Skeletal muscle tissue (tissue), 3 donors: ENCODE measurements at regions not wholly inside any gene's neighbourhood (a gene's known extent, or its start where the extent isn't known, plus 50 kb on each side); places are given as distances from the start of the nearest gene placed in this dataset.

Experiments
- H3K27ac ChIP-seq: one replicate; pipeline ENCODE4 v1.7.0; 2013; ENCODE audit warnings: mild to moderate bottlenecking, low read depth, low read length, inconsistent platforms
- H3K27me3 ChIP-seq, 3 donors: one replicate each; pipeline ENCODE4 v1.7.0; 2013; ENCODE audit warnings: low read length in 3 of 3; ENCODE audit not compliant: control insufficient read depth in 3 of 3, insufficient read depth in 3 of 3
- H3K36me3 ChIP-seq, 3 donors: one replicate each; pipeline ENCODE4 v1.7.0; 2013; ENCODE audit warnings: low read length in 3 of 3; ENCODE audit not compliant: control insufficient read depth in 3 of 3, insufficient read depth in 3 of 3
- H3K4me1 ChIP-seq, 3 donors: one replicate each; pipeline ENCODE4 v1.7.0; 2013; ENCODE audit warnings: low read length in 3 of 3, mild to moderate bottlenecking in 3 of 3; ENCODE audit not compliant: control insufficient read depth in 3 of 3, insufficient read depth in 3 of 3
- H3K4me3 ChIP-seq, 3 donors: one replicate each; pipeline ENCODE4 v1.7.0; 2013; ENCODE audit warnings: low read length in 3 of 3
- H3K9ac ChIP-seq, 3 donors: one replicate each; pipeline ENCODE4 v1.7.0; 2013; ENCODE audit warnings: low read length in 3 of 3, mild to moderate bottlenecking in 3 of 3, moderate library complexity in 2 of 3, low read depth in 1 of 3
- H3K9me3 ChIP-seq, 3 donors: one replicate each; pipeline ENCODE4 v1.7.0; 2013; ENCODE audit warnings: low read length in 3 of 3; ENCODE audit not compliant: control insufficient read depth in 3 of 3
- donor health status: Osteomylitis.

DNA sequence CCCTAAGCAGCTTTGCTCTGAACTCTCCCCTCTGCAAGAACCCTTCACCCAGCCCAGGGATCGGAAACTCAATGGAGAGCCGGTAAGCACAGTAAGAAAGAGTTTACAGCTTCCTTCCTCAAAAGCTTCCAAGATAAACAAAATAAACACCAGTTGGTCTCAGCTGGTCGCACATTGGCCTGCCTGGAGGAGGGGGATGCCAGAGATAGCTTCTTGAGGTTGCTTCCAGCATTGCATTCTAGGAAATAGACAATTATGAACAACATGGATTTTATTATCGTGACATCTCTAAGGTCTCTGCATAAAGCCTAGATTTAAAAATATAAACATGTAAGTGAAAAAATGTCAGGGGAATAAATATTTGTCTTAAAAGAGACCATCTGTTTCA, 141.5 kb upstream of the PKDCC start:
- no peaks in the 10 kb centered on the region for H3K27me3 ChIP-seq
- no peak overlapping the region for H3K9ac ChIP-seq
- H3K36me3 ChIP-seq, result no peaks in the 10 kb centered on the region
- no peaks in the 10 kb centered on the region for H3K4me1 ChIP-seq
- H3K9me3 ChIP-seq, result no peaks in the 10 kb centered on the region
- H3K27ac ChIP-seq, result no peak overlapping the region
- no peak overlapping the region for H3K4me3 ChIP-seq

DNA sequence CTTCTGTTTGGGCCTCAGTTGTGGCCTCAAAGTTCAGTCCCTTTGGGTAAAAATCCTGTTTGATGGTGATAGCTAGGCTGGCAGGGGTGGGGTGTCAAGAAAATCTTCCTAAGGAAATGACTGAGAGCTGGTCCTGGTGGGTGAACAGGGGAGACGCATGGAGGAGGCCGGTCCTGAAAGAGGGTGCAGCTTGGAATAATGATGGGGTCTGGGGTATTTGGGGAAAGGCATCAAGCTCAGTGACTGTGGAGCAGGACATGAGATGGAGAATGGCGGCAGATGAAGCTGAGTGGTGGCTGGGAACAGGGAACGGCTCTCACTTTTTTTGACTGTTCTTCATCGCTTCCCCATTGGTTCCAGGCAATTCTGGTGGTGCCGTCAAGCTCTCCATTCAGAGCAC, 140.7 kb upstream of the PKDCC start:
- no peaks in the 10 kb centered on the region for H3K9me3 ChIP-seq
- H3K9ac ChIP-seq, result no peak overlapping the region
- no peaks in the 10 kb centered on the region for H3K36me3 ChIP-seq
- H3K4me1 ChIP-seq, result peaks cover under 1 to 3% (median 3%) of the 10 kb centered on the region in 3 donors
- H3K4me3 ChIP-seq, result no peak overlapping the region
- H3K27ac ChIP-seq, result no peak overlapping the region
- H3K27me3 ChIP-seq, result no peaks in the 10 kb centered on the region

DNA sequence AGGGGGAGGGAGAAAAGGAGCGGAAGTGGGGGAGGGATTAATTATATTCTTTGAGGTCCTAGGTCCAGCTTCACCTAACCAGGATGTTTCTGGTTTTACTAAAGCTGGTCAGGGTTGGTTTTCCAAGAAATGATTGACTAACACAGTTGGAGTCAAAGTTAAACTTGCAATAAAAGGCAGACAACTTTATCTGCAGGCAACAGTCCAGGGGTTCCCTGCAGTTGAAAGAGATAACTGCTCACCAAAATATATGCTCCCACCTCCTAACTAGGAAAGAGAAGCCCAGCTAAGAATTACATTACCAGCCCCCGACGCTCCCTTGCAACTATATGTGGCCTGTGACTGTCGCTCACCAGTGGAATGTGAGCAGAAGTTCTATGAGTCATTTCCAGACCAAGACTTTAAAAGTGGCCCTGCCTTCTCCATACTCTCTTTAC, 140.0 kb upstream of the PKDCC start:
- Histone ChIP-seq H3K36me3 (no peaks in the 10 kb centered on the region), H3K27ac (no peak overlapping the region), H3K9me3 (no peaks in the 10 kb centered on the region), H3K9ac (no peak overlapping the region), H3K4me1 (peaks cover 4 to 10% (median 9%) of the 10 kb centered on the region in 3 donors), H3K27me3 (no peaks in the 10 kb centered on the region), H3K4me3 (no peak overlapping the region)

DNA sequence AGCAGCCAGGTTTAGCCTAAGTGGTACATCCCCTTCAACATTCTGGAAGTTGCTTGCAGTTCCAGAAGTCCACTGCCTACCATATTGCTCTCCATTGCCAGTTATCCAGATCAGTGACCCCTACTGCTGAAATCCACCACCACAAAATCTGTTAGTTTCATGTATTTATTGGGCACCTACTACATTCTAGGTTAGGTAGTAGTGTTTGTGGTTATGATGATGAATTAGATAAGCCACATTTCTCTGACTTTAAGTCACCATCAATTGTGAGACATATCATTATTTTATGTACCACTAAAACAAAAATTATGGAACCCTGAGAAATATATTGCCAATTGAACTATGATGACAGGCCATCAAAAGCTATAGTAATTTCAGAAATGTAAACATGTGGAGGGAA, 139.5 kb upstream of the PKDCC start:
- Histone ChIP-seq H3K36me3 (no peaks in the 10 kb centered on the region), H3K27ac (no peak overlapping the region), H3K9me3 (no peaks in the 10 kb centered on the region), H3K9ac (no peak overlapping the region), H3K27me3 (no peaks in the 10 kb centered on the region), H3K4me3 (no peak overlapping the region), H3K4me1 (peaks cover 8 to 14% (median 11%) of the 10 kb centered on the region in 3 donors)

DNA sequence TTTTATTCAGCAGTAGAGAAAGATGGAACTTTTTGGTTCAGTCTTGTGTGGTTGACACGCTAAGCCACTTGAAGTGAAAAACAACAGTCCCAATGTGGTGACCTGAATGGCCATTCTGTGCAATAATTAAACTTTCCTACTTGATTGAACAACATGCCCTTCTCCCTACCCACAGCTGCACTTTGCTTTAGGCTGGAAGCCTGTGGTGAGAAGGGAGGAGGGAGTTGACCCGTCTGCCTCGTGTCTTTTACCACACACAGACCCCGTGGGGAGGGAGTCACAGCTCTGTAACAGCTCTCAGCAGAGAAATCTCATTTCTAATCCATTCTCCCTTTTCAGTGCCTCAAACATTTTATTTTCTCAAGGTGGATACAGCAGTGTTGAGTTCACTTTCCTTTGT, 138.2 kb upstream of the PKDCC start:
- Histone ChIP-seq H3K27me3 (no peaks in the 10 kb centered on the region), H3K36me3 (no peaks in the 10 kb centered on the region), H3K9me3 (no peaks in the 10 kb centered on the region), H3K4me3 (no peak overlapping the region), H3K9ac (no peak overlapping the region), H3K4me1 (peaks cover 8 to 20% (median 11%) of the 10 kb centered on the region in 3 donors), H3K27ac (no peak overlapping the region)

DNA sequence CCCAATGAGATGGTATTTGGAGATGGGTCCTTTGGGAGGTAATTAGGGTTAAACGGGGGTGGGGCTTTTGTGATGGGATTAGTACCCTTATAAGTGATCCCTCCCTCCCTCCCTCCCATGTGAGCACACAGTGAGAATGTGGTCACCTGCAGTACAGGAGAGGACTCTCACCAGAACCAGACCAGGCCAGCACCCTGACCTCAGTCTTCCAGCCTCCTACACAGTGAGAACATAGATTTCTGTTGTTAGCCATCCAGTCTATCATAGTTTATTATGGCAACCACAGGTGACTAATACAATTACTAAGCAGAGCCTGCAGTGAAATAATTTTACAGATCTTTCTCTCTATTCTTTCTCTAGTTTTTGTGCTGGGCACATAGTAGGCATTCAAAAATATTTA, 137.7 kb upstream of the PKDCC start:
- Histone ChIP-seq H3K4me3 (no peak overlapping the region), H3K9ac (no peak overlapping the region), H3K27ac (no peak overlapping the region), H3K27me3 (no peaks in the 10 kb centered on the region), H3K9me3 (no peaks in the 10 kb centered on the region), H3K4me1 (peaks cover 8 to 20% (median 11%) of the 10 kb centered on the region in 3 donors), H3K36me3 (no peaks in the 10 kb centered on the region)

DNA sequence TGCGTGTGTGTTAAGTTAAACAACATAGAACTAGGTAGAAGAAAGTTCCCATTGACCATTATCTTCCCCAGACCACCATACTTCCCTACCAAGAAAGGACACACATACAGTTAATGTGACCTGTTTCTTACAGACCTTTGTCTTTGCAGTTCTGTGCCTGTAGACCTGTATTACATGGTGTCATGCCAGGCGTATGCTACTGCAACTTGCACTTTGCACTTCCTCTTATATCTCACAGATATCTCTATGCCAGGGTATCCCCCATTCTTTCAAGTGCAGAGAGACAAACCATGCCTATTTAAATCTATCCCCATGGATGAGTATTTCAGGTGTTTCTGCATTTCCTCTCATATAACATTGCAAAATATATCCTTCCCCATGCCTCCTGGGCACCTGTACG, 136.8 kb upstream of the PKDCC start:
- no peak overlapping the region for H3K27ac ChIP-seq
- H3K36me3 ChIP-seq, result no peaks in the 10 kb centered on the region
- H3K4me1 ChIP-seq, result peaks cover 8 to 20% (median 11%) of the 10 kb centered on the region in 3 donors
- no peak overlapping the region for H3K9ac ChIP-seq
- no peak overlapping the region for H3K4me3 ChIP-seq
- no peaks in the 10 kb centered on the region for H3K27me3 ChIP-seq
- no peaks in the 10 kb centered on the region for H3K9me3 ChIP-seq

DNA sequence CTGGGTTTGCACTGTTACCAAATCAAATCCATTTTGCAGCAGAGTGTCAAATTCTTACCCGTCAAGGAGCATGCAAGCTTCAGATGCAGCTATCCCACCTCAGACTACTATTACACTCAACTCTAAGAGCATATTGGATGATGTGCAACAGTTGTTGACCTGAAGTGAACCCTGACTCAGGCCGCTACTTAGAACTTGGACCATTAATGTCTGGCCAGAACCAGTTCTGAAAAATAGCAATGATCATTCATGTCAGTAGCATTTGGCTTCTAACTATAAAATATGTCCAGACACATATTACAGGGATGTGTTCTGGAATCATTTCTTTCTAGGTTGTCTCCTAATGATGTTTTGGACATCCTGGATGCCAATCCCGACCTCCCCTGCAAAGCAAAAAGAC, 135.5 kb upstream of the PKDCC start:
- Histone ChIP-seq H3K9me3 (no peaks in the 10 kb centered on the region), H3K27me3 (no peaks in the 10 kb centered on the region), H3K4me3 (no peak overlapping the region), H3K36me3 (no peaks in the 10 kb centered on the region), H3K9ac (no peak overlapping the region), H3K27ac (peak overlapping the region; percentile 32), H3K4me1 (peaks cover 8 to 20% (median 11%) of the 10 kb centered on the region in 3 donors)

DNA sequence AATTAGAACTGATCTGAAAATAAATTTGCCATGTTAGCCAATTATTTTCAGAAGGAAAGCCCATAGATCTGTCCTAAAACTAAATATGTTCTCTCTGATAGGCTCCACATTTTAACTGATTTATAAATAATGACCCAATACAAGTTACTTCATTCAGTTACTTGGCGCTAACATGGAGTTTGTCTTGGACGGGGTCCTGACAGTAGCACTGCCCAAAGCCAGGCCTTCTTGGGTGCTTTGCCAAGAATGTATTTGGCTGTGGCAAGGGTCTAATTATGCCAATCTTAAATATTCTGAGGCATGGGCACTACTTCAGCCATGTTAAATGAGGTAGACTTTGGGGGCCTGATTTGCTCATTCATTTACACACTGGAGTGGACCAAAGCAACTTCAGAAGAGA, 135.0 kb upstream of the PKDCC start:
- H3K27ac ChIP-seq, result peak overlapping the region; percentile 32
- H3K4me1 ChIP-seq, result peaks cover 8 to 20% (median 11%) of the 10 kb centered on the region in 3 donors

DNA sequence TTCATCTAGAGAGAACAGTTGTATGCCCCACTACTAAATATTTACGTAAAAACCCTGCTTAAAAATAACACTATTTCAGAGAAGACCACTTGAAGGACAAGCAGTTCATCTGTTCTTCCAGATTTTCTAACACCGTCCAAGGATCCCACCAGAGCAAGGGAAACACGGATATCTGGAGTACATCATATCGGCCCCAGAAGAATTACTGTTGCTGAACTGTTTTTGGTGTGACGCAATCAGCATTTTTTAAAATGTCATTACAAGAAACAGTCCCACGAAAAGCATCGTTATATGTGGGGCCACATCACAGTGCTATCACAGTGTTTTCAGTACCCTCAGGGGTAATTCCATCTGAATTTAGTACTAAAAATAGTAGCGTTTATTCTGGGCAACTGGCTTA, 134.5 kb upstream of the PKDCC start:
- Histone ChIP-seq H3K36me3 (no peaks in the 10 kb centered on the region), H3K27ac (peak overlapping the region; percentile 19), H3K4me1 (peaks cover 8 to 20% (median 11%) of the 10 kb centered on the region in 3 donors), H3K9ac (no peak overlapping the region), H3K27me3 (no peaks in the 10 kb centered on the region), H3K4me3 (no peak overlapping the region), H3K9me3 (no peaks in the 10 kb centered on the region)

More for the DNA sequence above, 135.0 kb upstream of the PKDCC start:
- H3K9ac ChIP-seq, result no peak overlapping the region
- H3K4me3 ChIP-seq, result no peak overlapping the region
- H3K27me3 ChIP-seq, result no peaks in the 10 kb centered on the region
- no peaks in the 10 kb centered on the region for H3K9me3 ChIP-seq
- H3K36me3 ChIP-seq, result no peaks in the 10 kb centered on the region
